HEK293 (cell line): ENCODE measurements at regions not wholly inside any gene's neighbourhood (a gene's known extent, or its start where the extent isn't known, plus 50 kb on each side); places are given as distances from the start of the nearest gene placed in this dataset.

Source experiments
- CTCF ChIA-PET: fragments of 350-600 bp; formaldehyde crosslinking; extraction: SDS; loops from one replicate; lab custom pipeline; 2021; ENCODE audit warnings: antibody characterized with exemption; lab: Yijun Ruan, JAX
- POLR2A ChIA-PET: fragments of 300-600 bp; formaldehyde crosslinking; extraction: SDS; loops from one replicate; lab custom pipeline; 2020; ENCODE audit warnings: antibody characterized with exemption, inconsistent platforms; lab: Yijun Ruan, JAX
- H3K27ac ChIP-seq: fragments of 200-500 bp; sonication (Bioruptor generic); 2 replicates; pipeline ENCODE4 v1.5.1; 2014; ENCODE audit warnings: low read depth, low read length, control low read depth, inconsistent platforms; ENCODE audit errors: extremely low read depth
- H3K36me3 ChIP-seq, 2 experiments: fragments of 200-500 bp in 1 of 2; sonication (Bioruptor generic) in 1 of 2; 1 replicate in 1 of 2; 2 replicates in 1 of 2; pipeline ENCODE4 v1.5.1; 2014 to 2017; ENCODE audit warnings: inconsistent platforms in 2 of 2, low read length in 2 of 2; ENCODE audit not compliant: control insufficient read depth in 2 of 2, insufficient read depth in 1 of 2
- H3K4me1 ChIP-seq: fragments of 200-500 bp; sonication (Bioruptor generic); 2 replicates; pipeline ENCODE4 v1.5.1; 2014; ENCODE audit warnings: mild to moderate bottlenecking, low read length, inconsistent platforms; ENCODE audit not compliant: control insufficient read depth, insufficient read depth
- H3K4me3 ChIP-seq: 2 replicates; pipeline ENCODE4 v1.5.1; 2011; ENCODE audit warnings: low read depth, mild to moderate bottlenecking, control low read depth, low read length, moderate library complexity
- H3K9me3 ChIP-seq: fragments of 200-500 bp; sonication (Bioruptor generic); 2 replicates; pipeline ENCODE4 v1.5.1; 2014; ENCODE audit warnings: low read depth, low read length, inconsistent platforms; ENCODE audit not compliant: control insufficient read depth, insufficient read depth
- GLIS2 ChIP-seq: fragments of 450-650 bp; formaldehyde crosslinking; IDR thresholded peaks from 2 replicates; pipeline ENCODE4 v1.5.1; 2016; ENCODE audit warnings: missing biosample characterization, missing genetic modification characterization
- INSM2 ChIP-seq: fragments of 450-650 bp; formaldehyde crosslinking; IDR thresholded peaks from 2 replicates; pipeline ENCODE4 v1.5.1; 2016; ENCODE audit warnings: missing biosample characterization, missing genetic modification characterization
- KLF10 ChIP-seq: fragments of 450-650 bp; IDR thresholded peaks from 2 replicates; pipeline ENCODE4 v1.5.1; 2018; ENCODE audit warnings: missing biosample characterization, mild to moderate bottlenecking, missing genetic modification characterization
- SETDB1 ChIP-seq: IDR thresholded peaks from one replicate; pipeline ENCODE4 v1.6.1; 2017; ENCODE audit warnings: mild to moderate bottlenecking, low read length, moderate library complexity, mixed read lengths; ENCODE audit not compliant: insufficient read length
- WT1 ChIP-seq: fragments of 450-650 bp; formaldehyde crosslinking; IDR thresholded peaks from 2 replicates; pipeline ENCODE4 v1.5.1; 2016; ENCODE audit warnings: missing biosample characterization, missing genetic modification characterization
- ZNF112 ChIP-seq: fragments of 450-650 bp; formaldehyde crosslinking; IDR thresholded peaks from 2 replicates; pipeline ENCODE4 v1.5.0; 2017; ENCODE audit warnings: missing biosample characterization, missing genetic modification characterization
- ZNF132 ChIP-seq: fragments of 450-650 bp; formaldehyde crosslinking; IDR thresholded peaks from 2 replicates; pipeline ENCODE4 v1.5.1; 2017; ENCODE audit warnings: missing biosample characterization, missing genetic modification characterization, borderline replicate concordance
- ZNF155 ChIP-seq: fragments of 450-650 bp; formaldehyde crosslinking; IDR thresholded peaks from 2 replicates; pipeline ENCODE4 v1.5.1; 2016; ENCODE audit warnings: missing biosample characterization, missing genetic modification characterization
- ZNF169 ChIP-seq: fragments of 450-650 bp; formaldehyde crosslinking; IDR thresholded peaks from 2 replicates; pipeline ENCODE4 v1.5.1; 2016; ENCODE audit warnings: missing biosample characterization, missing genetic modification characterization
- ZNF184 ChIP-seq: fragments of 450-650 bp; IDR thresholded peaks from 2 replicates; pipeline ENCODE4 v1.5.1; 2018; ENCODE audit warnings: missing biosample characterization, mild to moderate bottlenecking, missing genetic modification characterization
- ZNF19 ChIP-seq: fragments of 450-650 bp; formaldehyde crosslinking; IDR thresholded peaks from 2 replicates; pipeline ENCODE4; 2016; ENCODE audit warnings: missing biosample characterization, missing genetic modification characterization, low read depth
- ZNF202 ChIP-seq: fragments of 450-650 bp; formaldehyde crosslinking; IDR thresholded peaks from 2 replicates; pipeline ENCODE4 v1.5.1; 2016; ENCODE audit warnings: missing biosample characterization, missing genetic modification characterization, borderline replicate concordance
- ZNF248 ChIP-seq: fragments of 450-650 bp; formaldehyde crosslinking; IDR thresholded peaks from 2 replicates; pipeline ENCODE4 v1.5.1; 2017; ENCODE audit warnings: missing biosample characterization, missing genetic modification characterization
- ZNF324 ChIP-seq: fragments of 450-650 bp; formaldehyde crosslinking; IDR thresholded peaks from 2 replicates; pipeline ENCODE4 v1.5.1; 2016; ENCODE audit warnings: missing biosample characterization, missing genetic modification characterization
- ZNF37A ChIP-seq: fragments of 450-650 bp; IDR thresholded peaks from 2 replicates; pipeline ENCODE4 v1.5.1; 2018; ENCODE audit warnings: missing biosample characterization, missing genetic modification characterization
- ZNF394 ChIP-seq: fragments of 450-650 bp; formaldehyde crosslinking; IDR thresholded peaks from 2 replicates; pipeline ENCODE4 v1.5.1; 2016; ENCODE audit warnings: missing biosample characterization, missing genetic modification characterization, mild to moderate bottlenecking, moderate library complexity, borderline replicate concordance
- ZNF433 ChIP-seq: fragments of 450-650 bp; formaldehyde crosslinking; IDR thresholded peaks from 2 replicates; pipeline ENCODE4 v1.5.1; 2016; ENCODE audit warnings: missing biosample characterization, missing genetic modification characterization, low read depth
- ZNF544 ChIP-seq: fragments of 450-650 bp; formaldehyde crosslinking; IDR thresholded peaks from 2 replicates; pipeline ENCODE4 v1.5.0; 2017; ENCODE audit warnings: missing biosample characterization, missing genetic modification characterization
- ZNF600 ChIP-seq: fragments of 450-650 bp; formaldehyde crosslinking; IDR thresholded peaks from 2 replicates; pipeline ENCODE4 v1.5.1; 2016; ENCODE audit warnings: missing biosample characterization, missing genetic modification characterization
- ZNF658 ChIP-seq: fragments of 450-650 bp; formaldehyde crosslinking; IDR thresholded peaks from 2 replicates; pipeline ENCODE4; 2016; ENCODE audit warnings: missing biosample characterization, missing genetic modification characterization
- ZNF777 ChIP-seq: fragments of 450-650 bp; formaldehyde crosslinking; IDR thresholded peaks from 2 replicates; pipeline ENCODE4 v1.5.1; 2017; ENCODE audit warnings: missing biosample characterization, missing genetic modification characterization, borderline replicate concordance
- ZNF785 ChIP-seq: fragments of 450-650 bp; formaldehyde crosslinking; IDR thresholded peaks from 2 replicates; pipeline ENCODE4 v1.5.1; 2016; ENCODE audit warnings: missing biosample characterization, missing genetic modification characterization
- ZSCAN30 ChIP-seq: fragments of 450-650 bp; IDR thresholded peaks from 2 replicates; pipeline ENCODE4 v1.5.1; 2018; ENCODE audit warnings: missing biosample characterization, mild to moderate bottlenecking, missing genetic modification characterization, moderate library complexity
- TF ChIP-seq, protein P1 (sequence below): fragments of 450-650 bp; formaldehyde crosslinking; IDR thresholded peaks from 2 replicates; pipeline ENCODE4 v1.5.1; 2016; ENCODE audit warnings: missing biosample characterization, missing genetic modification characterization
- TF ChIP-seq, protein P2 (sequence below): fragments of 450-650 bp; IDR thresholded peaks from 2 replicates; pipeline ENCODE4 v1.5.1; 2018; ENCODE audit warnings: missing biosample characterization, missing genetic modification characterization
- TF ChIP-seq, protein P3 (sequence below): IDR thresholded peaks from 2 replicates; pipeline ENCODE4 v1.6.1; 2011; ENCODE audit warnings: mild to moderate bottlenecking, low read depth, low read length, borderline replicate concordance

GRCh38 chr5:28743716-28744110 is 1705.3 kb upstream of the CDH9 start:
- TF ChIP-seq ZNF202 (tag by site-specific recombination) (no peak), ZNF19 (tag by site-specific recombination) (no peak)
- H3K36me3 ChIP-seq = no peaks in the 10 kb centered on the region
- no peaks in the 10 kb centered on the region for H3K4me1 ChIP-seq
- POLR2A ChIA-PET = no interaction called here
- CTCF ChIA-PET = no interaction called here
- no peaks in the 10 kb centered on the region for H3K9me3 ChIP-seq
- H3K4me3 ChIP-seq = no peak overlapping the region
- no peak overlapping the region for H3K27ac ChIP-seq

DNA sequence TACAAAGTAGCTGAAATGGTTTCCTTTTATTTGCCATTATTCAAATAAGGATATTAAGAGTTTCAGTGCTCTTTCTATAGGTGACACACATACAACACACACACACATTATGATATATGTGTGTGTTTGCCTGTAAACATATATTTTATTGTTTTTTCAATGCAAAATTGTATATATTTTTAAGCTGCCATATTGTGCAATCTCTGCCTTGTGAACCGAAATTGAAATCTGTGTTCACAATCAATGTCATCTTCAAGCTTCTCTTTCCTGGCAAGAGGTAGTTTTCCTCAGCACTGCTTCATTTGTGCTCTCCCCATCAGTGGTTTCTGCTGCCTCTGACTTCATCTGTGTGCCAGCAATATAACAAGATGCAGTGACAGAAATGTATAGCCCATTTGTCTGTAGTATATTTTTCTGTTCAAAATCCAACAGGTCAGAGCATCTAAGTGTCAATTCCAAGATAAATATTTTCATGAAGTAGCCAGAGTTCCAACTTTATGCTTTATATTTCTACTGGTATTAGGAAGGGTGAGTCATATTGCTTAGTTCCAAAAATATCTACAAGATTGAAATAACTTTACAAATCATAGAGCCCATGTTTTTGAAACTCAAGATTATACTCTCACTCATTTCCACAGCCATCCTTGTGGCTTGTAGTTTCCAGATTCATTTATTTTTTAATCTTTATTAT is 1704.8 kb upstream of the CDH9 start:
- H3K9me3 ChIP-seq = no peaks in the 10 kb centered on the region
- TF ChIP-seq ZNF248 (tag by site-specific recombination) (no peak), ZNF600 (tag by site-specific recombination) (no peak), ZNF155 (no peak), ZNF324 (no peak), ZNF394 (tag by site-specific recombination) (no peak), GLIS2 (no peak), ZNF544 (tag by site-specific recombination) (no peak), ZNF785 (tag by site-specific recombination) (no peak), ZNF433 (tag by site-specific recombination) (no peak), ZNF184 (tag by site-specific recombination) (no peak), ZNF777 (no peak), ZNF132 (tag by site-specific recombination) (no peak), ZSCAN30 (tag by site-specific recombination) (no peak), KLF10 (tag by site-specific recombination) (no peak)
- CTCF ChIA-PET = no interaction called here
- H3K36me3 ChIP-seq = no peaks in the 10 kb centered on the region
- H3K4me3 ChIP-seq = no peak overlapping the region
- H3K27ac ChIP-seq = no peak overlapping the region
- POLR2A ChIA-PET = no interaction called here
- H3K4me1 ChIP-seq = no peaks in the 10 kb centered on the region

- no peaks in the 10 kb centered on the region for H3K4me1 ChIP-seq
- no peaks in the 10 kb centered on the region for H3K9me3 ChIP-seq
- CTCF ChIA-PET = no interaction called here
- TF ChIP-seq SETDB1 (no peak), WT1 (tag by site-specific recombination) (no peak), ZNF112 (no peak), ZNF169 (tag by site-specific recombination) (no peak), ZNF37A (tag by site-specific recombination) (no peak), INSM2 (tag by site-specific recombination) (no peak), ZNF658 (tag by site-specific recombination) (no peak)
- TF ChIP-seq, protein P1, sequence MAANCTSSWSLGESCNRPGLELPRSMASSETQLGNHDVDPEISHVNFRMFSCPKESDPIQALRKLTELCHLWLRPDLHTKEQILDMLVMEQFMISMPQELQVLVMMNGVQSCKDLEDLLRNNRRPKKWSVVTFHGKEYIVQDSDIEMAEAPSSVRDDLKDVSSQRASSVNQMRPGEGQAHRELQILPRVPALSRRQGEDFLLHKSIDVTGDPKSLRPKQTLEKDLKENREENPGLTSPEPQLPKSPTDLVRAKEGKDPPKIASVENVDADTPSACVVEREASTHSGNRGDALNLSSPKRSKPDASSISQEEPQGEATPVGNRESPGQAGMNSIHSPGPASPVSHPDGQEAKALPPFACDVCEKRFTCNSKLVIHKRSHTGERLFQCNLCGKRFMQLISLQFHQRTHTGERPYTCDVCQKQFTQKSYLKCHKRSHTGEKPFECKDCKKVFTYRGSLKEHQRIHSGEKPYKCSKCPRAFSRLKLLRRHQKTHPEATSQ (tag by site-specific recombination) = no peak
- TF ChIP-seq, protein P2, sequence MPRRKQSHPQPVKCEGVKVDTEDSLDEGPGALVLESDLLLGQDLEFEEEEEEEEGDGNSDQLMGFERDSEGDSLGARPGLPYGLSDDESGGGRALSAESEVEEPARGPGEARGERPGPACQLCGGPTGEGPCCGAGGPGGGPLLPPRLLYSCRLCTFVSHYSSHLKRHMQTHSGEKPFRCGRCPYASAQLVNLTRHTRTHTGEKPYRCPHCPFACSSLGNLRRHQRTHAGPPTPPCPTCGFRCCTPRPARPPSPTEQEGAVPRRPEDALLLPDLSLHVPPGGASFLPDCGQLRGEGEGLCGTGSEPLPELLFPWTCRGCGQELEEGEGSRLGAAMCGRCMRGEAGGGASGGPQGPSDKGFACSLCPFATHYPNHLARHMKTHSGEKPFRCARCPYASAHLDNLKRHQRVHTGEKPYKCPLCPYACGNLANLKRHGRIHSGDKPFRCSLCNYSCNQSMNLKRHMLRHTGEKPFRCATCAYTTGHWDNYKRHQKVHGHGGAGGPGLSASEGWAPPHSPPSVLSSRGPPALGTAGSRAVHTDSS (tag by site-specific recombination) = no peak
- TF ChIP-seq, protein P3, sequence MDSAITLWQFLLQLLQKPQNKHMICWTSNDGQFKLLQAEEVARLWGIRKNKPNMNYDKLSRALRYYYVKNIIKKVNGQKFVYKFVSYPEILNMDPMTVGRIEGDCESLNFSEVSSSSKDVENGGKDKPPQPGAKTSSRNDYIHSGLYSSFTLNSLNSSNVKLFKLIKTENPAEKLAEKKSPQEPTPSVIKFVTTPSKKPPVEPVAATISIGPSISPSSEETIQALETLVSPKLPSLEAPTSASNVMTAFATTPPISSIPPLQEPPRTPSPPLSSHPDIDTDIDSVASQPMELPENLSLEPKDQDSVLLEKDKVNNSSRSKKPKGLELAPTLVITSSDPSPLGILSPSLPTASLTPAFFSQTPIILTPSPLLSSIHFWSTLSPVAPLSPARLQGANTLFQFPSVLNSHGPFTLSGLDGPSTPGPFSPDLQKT = no peak
- POLR2A ChIA-PET = no interaction called here
- no peak overlapping the region for H3K27ac ChIP-seq
- H3K4me3 ChIP-seq = no peak overlapping the region
- no peaks in the 10 kb centered on the region for H3K36me3 ChIP-seq
These were observed 1699.3 kb upstream of the CDH9 start for GRCh38 chr5:28737682-28738081.
